ENCODE measurements at regions not wholly inside any gene's neighbourhood (a gene's known extent, or its start where the extent isn't known, plus 50 kb on each side); places are given as distances from the start of the nearest gene placed in this dataset.
A peak's percentile ranks its signal among the peaks of the same experiment; 100 is the strongest.

GRCh38 chr12:65685514-65685913 is 138.8 kb upstream of the HMGA2 start:
- TF ChIP-seq CTCF (IDR thresholded peaks at IDR 0.05; ENCODE audit: poor library complexity) (peak; percentile 43), EZH2 (IDR thresholded peaks at IDR 0.05; ENCODE audit: borderline replicate concordance) (no peak)

All from hepatocyte (in vitro differentiated cells).